Mucosa of descending colon (tissue), 3 donors: ENCODE measurements at regions not wholly inside any gene's neighbourhood (a gene's known extent, or its start where the extent isn't known, plus 50 kb on each side); places are given as distances from the start of the nearest gene placed in this dataset.

Source experiments
- ATAC-seq: fragments of 200-7000 bp; cut with Tn5 transposase; one replicate; pipeline ENCODE4 v1.9.1; 2020; ENCODE audit warnings: mild to moderate bottlenecking, moderate library complexity
- DNase-seq, 3 donors: peaks; one replicate each; pipeline ENCODE4 v3.0.0-alpha.2; 2020
- H3K36me3 ChIP-seq: fragments of 200-600 bp; one replicate; pipeline ENCODE4 v1.8.0; 2021; ENCODE audit warnings: low read depth, mild to moderate bottlenecking
- H3K4me1 ChIP-seq: fragments of 200-600 bp; one replicate; pipeline ENCODE4 v1.8.0; 2021; ENCODE audit warnings: low read depth, mild to moderate bottlenecking
- H3K4me3 ChIP-seq: fragments of 200-600 bp; one replicate; pipeline ENCODE4 v1.8.0; 2021; ENCODE audit warnings: mild to moderate bottlenecking
- H3K9me3 ChIP-seq: fragments of 200-600 bp; one replicate; pipeline ENCODE4 v1.8.0; 2021; ENCODE audit warnings: mild to moderate bottlenecking
- CTCF ChIP-seq: fragments of 200-600 bp; IDR thresholded peaks from one replicate; pipeline ENCODE4 v1.8.0; 2022; ENCODE audit warnings: antibody characterized with exemption, mild to moderate bottlenecking
- intact Hi-C, 2 donors: fragments of 100-400 bp; cut with DNase I in 1 of 2; cut with micrococcal nuclease in 1 of 2; formaldehyde crosslinking; loops; one replicate each; pipeline versions ENCODE4 v1.11.0 to v1.11.1; 2022; cut with DNase I, micrococcal nuclease
- donor health status: DM: no; HTN: no; CAD: no; lungs with moderate emphysema.
- donor health status: DM: no; HTN: no; CAD: no.
- donor health status: DM: no; HTN: yes; CAD: no.

GRCh38 chr1:229871078-229871676 lies 195.9 kb upstream of the GALNT2 start:
- intact Hi-C loops, result no loop called here
- Histone ChIP-seq H3K4me3 (no peak overlapping the region), H3K9me3 (no peaks in the 10 kb centered on the region), H3K4me1 (no peaks in the 10 kb centered on the region), H3K36me3 (no peaks in the 10 kb centered on the region)
- DNase-seq, result no peak
- no peak for TF ChIP-seq CTCF
- ATAC-seq, result no peak

DNA sequence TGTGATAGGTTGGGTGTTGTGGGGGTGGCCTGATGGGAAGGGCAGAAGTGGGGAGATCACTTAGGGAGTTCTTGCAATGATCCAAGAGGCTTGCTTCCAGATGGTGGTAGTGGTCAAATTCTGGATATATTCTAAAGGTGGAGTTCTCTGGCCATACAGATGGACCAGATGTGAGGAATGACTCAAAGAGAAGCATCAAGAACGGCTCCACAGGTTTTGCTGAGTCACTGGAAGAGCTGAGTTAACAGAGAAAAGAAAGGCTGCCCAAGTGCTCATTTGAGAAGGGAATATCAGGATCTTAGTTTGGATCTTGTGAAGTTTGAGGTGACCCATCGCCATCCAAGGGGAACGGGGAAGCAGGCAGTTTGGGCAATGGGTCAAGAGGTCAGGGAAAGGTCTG lies 192.9 kb upstream of the GALNT2 start:
- DNase-seq (no peak), ATAC-seq (no peak)
- H3K36me3 ChIP-seq, result no peaks in the 10 kb centered on the region
- intact Hi-C loops, result no loop called here
- no peak overlapping the region for H3K4me3 ChIP-seq
- H3K4me1 ChIP-seq, result no peaks in the 10 kb centered on the region
- H3K9me3 ChIP-seq, result no peaks in the 10 kb centered on the region
- no peak for TF ChIP-seq CTCF

DNA sequence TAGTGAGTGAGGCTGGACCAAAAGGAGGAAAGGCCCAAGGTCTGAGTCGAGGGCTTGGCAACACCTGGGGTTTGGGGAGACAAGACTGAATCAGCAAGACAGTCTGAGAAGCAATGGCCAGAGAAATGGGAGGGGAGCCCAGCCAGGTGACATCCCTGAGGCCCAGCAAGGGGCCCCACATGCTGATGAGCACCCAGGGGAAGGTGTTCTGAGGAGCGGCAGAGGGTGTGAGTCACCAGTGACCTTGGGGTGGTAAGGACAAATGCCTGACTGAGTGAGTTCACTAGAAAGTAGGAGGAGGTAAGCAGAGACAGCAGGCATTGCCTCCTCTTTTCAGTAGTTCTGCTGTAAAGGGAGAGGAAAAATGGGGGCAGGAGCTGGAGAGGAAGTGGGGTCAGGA lies 192.4 kb upstream of the GALNT2 start:
- no peak for DNase-seq
- Histone ChIP-seq H3K9me3 (no peaks in the 10 kb centered on the region), H3K4me3 (no peak overlapping the region), H3K36me3 (no peaks in the 10 kb centered on the region), H3K4me1 (no peaks in the 10 kb centered on the region)
- no peak for TF ChIP-seq CTCF
- no peak for ATAC-seq
- intact Hi-C loops, result no loop called here

DNA sequence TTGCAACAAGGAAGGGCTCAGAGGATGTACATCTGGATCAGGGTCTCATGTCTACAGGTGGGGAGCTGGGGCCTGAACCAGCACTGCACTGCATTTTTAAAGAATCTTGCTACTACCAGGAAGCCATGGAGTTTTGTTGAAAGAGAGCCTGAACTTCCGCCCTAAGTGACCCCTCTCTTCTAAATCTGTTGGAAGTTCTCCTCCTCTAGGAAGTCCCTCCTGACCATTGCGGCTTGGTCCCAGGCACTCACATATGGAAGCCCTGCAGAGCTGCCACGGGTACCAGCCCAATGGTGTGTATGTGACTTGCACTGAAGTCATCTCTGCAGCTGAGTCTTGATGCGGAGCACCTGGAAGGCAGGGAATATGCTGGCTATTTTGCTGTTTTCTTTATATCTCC lies 192.0 kb upstream of the GALNT2 start:
- Histone ChIP-seq H3K4me1 (no peaks in the 10 kb centered on the region), H3K4me3 (no peak overlapping the region), H3K36me3 (no peaks in the 10 kb centered on the region), H3K9me3 (no peaks in the 10 kb centered on the region)
- intact Hi-C loops, result no loop called here
- no peak for DNase-seq
- no peak for ATAC-seq
- TF ChIP-seq CTCF, result no peak

DNA sequence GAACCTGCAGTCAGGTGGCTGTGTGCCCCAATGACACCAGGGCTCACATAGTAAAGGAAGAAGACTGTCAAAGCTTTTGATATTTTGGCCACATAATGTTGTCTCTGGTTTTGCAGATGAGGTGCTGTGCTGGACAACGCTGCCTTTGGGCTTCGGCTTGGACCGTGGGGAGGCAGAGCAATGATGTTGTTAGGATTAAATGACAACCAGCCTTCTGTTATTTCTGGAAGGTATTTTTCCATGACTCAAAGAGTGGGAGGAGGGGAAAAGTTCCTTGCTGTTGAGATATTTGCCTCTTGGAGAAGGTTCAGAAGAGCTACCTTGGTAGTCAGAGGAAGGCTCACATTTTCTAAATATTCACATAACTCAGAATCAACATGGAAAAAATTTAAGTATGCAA lies 187.3 kb upstream of the GALNT2 start:
- TF ChIP-seq CTCF, result no peak
- Histone ChIP-seq H3K4me3 (no peak overlapping the region), H3K9me3 (no peaks in the 10 kb centered on the region), H3K4me1 (no peaks in the 10 kb centered on the region), H3K36me3 (no peaks in the 10 kb centered on the region)
- DNase-seq (no peak), ATAC-seq (no peak)
- intact Hi-C loops, result no loop called here
